Stimulated activated CD4-positive, alpha-beta T cell treated with anti-CD3 and anti-CD28 coated beads, TNF-alpha, amount 100 ng/mL, for 24 hours (primary cell): ENCODE measurements at regions not wholly inside any gene's neighbourhood (a gene's known extent, or its start where the extent isn't known, plus 50 kb on each side); places are given as distances from the start of the nearest gene placed in this dataset.
"Not testable (repeated sequence)": the region's sequence is repeated elsewhere in the genome, so short reads cannot be mapped to it uniquely, and the experiment has no call there.

Experiments
- DNase-seq, 3 experiments: peaks; one replicate each; pipeline ENCODE4 v3.0.0-alpha.2; 2020; ENCODE audit warnings: low read depth in 3 of 3

- DNase-seq = no peak
These were observed 1064.8 kb downstream of the SUCLG1 start for GRCh38 chr2:83394134-83394904.

GRCh38 chr2:83388804-83389203 lies 1070.3 kb downstream of the SUCLG1 start:
- DNase-seq = no peak

GRCh38 chr2:83386549-83386948 lies 1072.5 kb downstream of the SUCLG1 start:
- no peak for DNase-seq

GRCh38 chr2:83378921-83379320 lies 1080.2 kb downstream of the SUCLG1 start:
- DNase-seq = no peak

- DNase-seq = no peak
These were observed 1082.3 kb downstream of the SUCLG1 start for GRCh38 chr2:83376731-83377130.

- no peak for DNase-seq
These were observed 1088.7 kb downstream of the SUCLG1 start for GRCh38 chr2:83370419-83370762.

- no peak for DNase-seq
These were observed 1089.3 kb downstream of the SUCLG1 start for GRCh38 chr2:83369601-83370418.

GRCh38 chr2:83368916-83369315 lies 1090.2 kb downstream of the SUCLG1 start:
- no peak for DNase-seq

- DNase-seq = no peak
These were observed 1090.6 kb downstream of the SUCLG1 start for GRCh38 chr2:83368461-83368860.

GRCh38 chr2:83365476-83365875 lies 1093.6 kb downstream of the SUCLG1 start:
- DNase-seq = no peak

GRCh38 chr2:83364264-83364663 lies 1094.8 kb downstream of the SUCLG1 start:
- no peak for DNase-seq

- not testable (repeated sequence) for DNase-seq
These were observed 1095.9 kb downstream of the SUCLG1 start for GRCh38 chr2:83363138-83363537.

GRCh38 chr2:83359336-83359735 lies 1099.7 kb downstream of the SUCLG1 start:
- no peak for DNase-seq

- no peak for DNase-seq
These were observed 1116.2 kb downstream of the SUCLG1 start for GRCh38 chr2:83342860-83343329.

- no peak for DNase-seq
These were observed 1118.7 kb downstream of the SUCLG1 start for GRCh38 chr2:83340424-83340823.

- DNase-seq = not testable (repeated sequence)
These were observed 1119.1 kb downstream of the SUCLG1 start for GRCh38 chr2:83339942-83340341.

- no peak for DNase-seq
These were observed 1127.3 kb downstream of the SUCLG1 start for GRCh38 chr2:83331810-83332209.

- DNase-seq = no peak
These were observed 1136.0 kb downstream of the SUCLG1 start for GRCh38 chr2:83323038-83323437.

- DNase-seq = no peak
These were observed 1139.0 kb downstream of the SUCLG1 start for GRCh38 chr2:83320053-83320452.

GRCh38 chr2:83305758-83306378 lies 1153.2 kb downstream of the SUCLG1 start:
- DNase-seq = no peak

GRCh38 chr2:83291083-83291482 lies 1168.0 kb downstream of the SUCLG1 start:
- no peak for DNase-seq

GRCh38 chr2:83282841-83283240 lies 1176.2 kb downstream of the SUCLG1 start:
- DNase-seq = no peak
